ENCODE measurements at regions not wholly inside any gene's neighbourhood (a gene's known extent, or its start where the extent isn't known, plus 50 kb on each side); places are given as distances from the start of the nearest gene placed in this dataset.

GRCh38 chr22:35479985-35480550 lies 60.6 kb upstream of the RASD2 start:
- TF ChIP-seq EZH2 (IDR thresholded peaks at IDR 0.05; ENCODE audit: borderline replicate concordance, insufficient read depth, low read depth, low read length, poor library complexity, severe bottlenecking) (no peak), CTCF (IDR thresholded peaks at IDR 0.05) (no peak)
